Kidney (tissue), 13 donors: ENCODE measurements at regions not wholly inside any gene's neighbourhood (a gene's known extent, or its start where the extent isn't known, plus 50 kb on each side); places are given as distances from the start of the nearest gene placed in this dataset.
A peak's percentile ranks its signal among the peaks of the same experiment; 100 is the strongest.

Experiments used
- DNase-seq, 5 donors: peaks; one replicate each; pipeline ENCODE4 v3.0.0-alpha.2; 2013 to 2020
- FAIRE-seq: peaks from 2 replicates; lab custom pipeline; 2012; peaks lifted over from hg19 to GRCh38; lab: Jason Lieb, UNC
- H3K27ac ChIP-seq, 2 donors: one replicate each; pipeline ENCODE4 v1.7.0; 2013; ENCODE audit warnings: low read depth in 2 of 2, low read length in 2 of 2, inconsistent platforms in 1 of 2
- H3K27me3 ChIP-seq: one replicate; pipeline ENCODE4 v1.7.1; 2013; ENCODE audit warnings: low read length, inconsistent platforms; ENCODE audit not compliant: control insufficient read depth, insufficient read depth
- H3K36me3 ChIP-seq, 3 donors: one replicate each; pipeline versions ENCODE4 v1.7.0 to v1.7.1; 2013; ENCODE audit warnings: low read length in 3 of 3, control low read depth in 1 of 3, inconsistent platforms in 1 of 3; ENCODE audit not compliant: insufficient read depth in 3 of 3, control insufficient read depth in 2 of 3
- H3K4me1 ChIP-seq, 3 donors: one replicate each; pipeline versions ENCODE4 v1.7.0 to v1.7.1; 2013; ENCODE audit warnings: low read length in 3 of 3, inconsistent platforms in 1 of 3, low read depth in 1 of 3; ENCODE audit not compliant: control insufficient read depth in 2 of 3, insufficient read depth in 2 of 3
- H3K4me3 ChIP-seq, 3 donors: one replicate each; pipeline versions ENCODE4 v1.7.0 to v1.8.1; 2013; ENCODE audit warnings: low read length in 3 of 3, control low read depth in 1 of 3, inconsistent platforms in 1 of 3
- H3K9ac ChIP-seq, 3 donors: one replicate each; pipeline versions ENCODE4 v1.7.0 to v1.7.1; 2013; ENCODE audit warnings: low read length in 3 of 3, control low read depth in 1 of 3, inconsistent platforms in 1 of 3
- H3K9me3 ChIP-seq, 3 donors: one replicate each; pipeline versions ENCODE4 v1.7.0 to v1.7.1; 2013; ENCODE audit warnings: low read length in 3 of 3, control low read depth in 1 of 3, inconsistent platforms in 1 of 3; ENCODE audit not compliant: control insufficient read depth in 2 of 3, insufficient read depth in 1 of 3
- intact Hi-C: fragments of 100-400 bp; cut with DNase I; formaldehyde crosslinking; loops from one replicate; pipeline ENCODE4 v1.11.1; 2022
- TF ChIP-seq, protein P1 (sequence below): IDR thresholded peaks from 3 replicates; pipeline ENCODE4 v1.5.1; 2012; ENCODE audit warnings: mild to moderate bottlenecking, moderate library complexity, borderline replicate concordance; ENCODE audit not compliant: insufficient read depth; ENCODE audit errors: extremely low read depth
- donor health status: control.
- donor health status: control.
- donor health status: control.
- donor health status: control.
- donor health status: control.
- donor health status: DM: yes; HTN: yes; CAD: no.
- donor health status: Normal renal cell carcinoma (clear cell type).

DNA sequence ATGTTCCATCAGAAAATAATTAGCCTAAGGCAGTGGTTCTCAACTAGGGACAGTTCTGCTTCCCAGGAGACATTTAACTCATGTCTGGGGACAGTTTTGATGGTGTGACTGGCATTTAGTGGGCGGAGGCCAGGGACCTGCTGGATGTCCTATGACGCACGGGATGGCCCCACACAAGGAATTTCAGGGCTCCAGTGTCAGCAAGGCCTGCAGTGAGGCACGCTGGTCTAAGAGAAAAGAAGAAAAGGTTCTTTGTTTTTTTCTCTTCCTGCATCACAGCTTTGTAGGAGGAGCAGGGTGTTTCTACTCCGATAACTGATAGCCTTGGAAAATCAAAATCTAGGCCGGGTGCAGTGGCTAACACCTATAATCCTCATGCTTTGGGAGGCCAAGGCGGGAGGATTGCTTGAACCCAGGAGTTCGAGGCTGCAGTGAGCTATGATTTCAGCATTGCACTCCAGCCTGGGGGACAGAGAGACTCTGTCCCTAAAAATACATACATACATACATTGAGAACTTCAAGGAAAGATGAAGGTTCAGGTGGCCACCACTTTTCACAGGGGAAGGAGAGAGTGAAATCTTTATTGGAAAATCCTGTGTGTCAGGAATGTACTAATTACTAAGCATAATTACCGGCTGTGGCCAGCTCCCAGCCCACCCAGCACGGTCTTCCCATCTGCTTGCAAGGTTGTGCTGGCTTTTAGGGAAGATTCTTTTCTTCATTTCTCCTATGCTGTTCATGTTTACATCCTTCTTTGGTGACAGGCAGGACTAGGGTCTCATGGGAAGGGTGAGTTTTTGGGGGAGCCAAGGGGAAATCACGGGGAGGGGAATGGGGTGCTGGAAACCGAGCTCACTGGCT is 150.4 kb downstream of the ACTR3B start:
- DNase-seq, result peak in 3 of 5 donors; percentile 27 to 55 (median 40)
- intact Hi-C loops, result no loop called here
- FAIRE-seq, result no peak
- Histone ChIP-seq H3K27me3 (no peaks in the 10 kb centered on the region), H3K27ac (peak overlapping the region; percentile 8 to 52), H3K4me3 (no peak overlapping the region), H3K9me3 (peaks cover 0 to 3% (median 0%) of the 10 kb centered on the region in 3 donors), H3K36me3 (no peaks in the 10 kb centered on the region), H3K4me1 (peaks cover 0 to 12% (median 5%) of the 10 kb centered on the region in 3 donors), H3K9ac (no peak overlapping the region)
- TF ChIP-seq, protein P1, sequence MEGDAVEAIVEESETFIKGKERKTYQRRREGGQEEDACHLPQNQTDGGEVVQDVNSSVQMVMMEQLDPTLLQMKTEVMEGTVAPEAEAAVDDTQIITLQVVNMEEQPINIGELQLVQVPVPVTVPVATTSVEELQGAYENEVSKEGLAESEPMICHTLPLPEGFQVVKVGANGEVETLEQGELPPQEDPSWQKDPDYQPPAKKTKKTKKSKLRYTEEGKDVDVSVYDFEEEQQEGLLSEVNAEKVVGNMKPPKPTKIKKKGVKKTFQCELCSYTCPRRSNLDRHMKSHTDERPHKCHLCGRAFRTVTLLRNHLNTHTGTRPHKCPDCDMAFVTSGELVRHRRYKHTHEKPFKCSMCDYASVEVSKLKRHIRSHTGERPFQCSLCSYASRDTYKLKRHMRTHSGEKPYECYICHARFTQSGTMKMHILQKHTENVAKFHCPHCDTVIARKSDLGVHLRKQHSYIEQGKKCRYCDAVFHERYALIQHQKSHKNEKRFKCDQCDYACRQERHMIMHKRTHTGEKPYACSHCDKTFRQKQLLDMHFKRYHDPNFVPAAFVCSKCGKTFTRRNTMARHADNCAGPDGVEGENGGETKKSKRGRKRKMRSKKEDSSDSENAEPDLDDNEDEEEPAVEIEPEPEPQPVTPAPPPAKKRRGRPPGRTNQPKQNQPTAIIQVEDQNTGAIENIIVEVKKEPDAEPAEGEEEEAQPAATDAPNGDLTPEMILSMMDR, result no peak

DNA sequence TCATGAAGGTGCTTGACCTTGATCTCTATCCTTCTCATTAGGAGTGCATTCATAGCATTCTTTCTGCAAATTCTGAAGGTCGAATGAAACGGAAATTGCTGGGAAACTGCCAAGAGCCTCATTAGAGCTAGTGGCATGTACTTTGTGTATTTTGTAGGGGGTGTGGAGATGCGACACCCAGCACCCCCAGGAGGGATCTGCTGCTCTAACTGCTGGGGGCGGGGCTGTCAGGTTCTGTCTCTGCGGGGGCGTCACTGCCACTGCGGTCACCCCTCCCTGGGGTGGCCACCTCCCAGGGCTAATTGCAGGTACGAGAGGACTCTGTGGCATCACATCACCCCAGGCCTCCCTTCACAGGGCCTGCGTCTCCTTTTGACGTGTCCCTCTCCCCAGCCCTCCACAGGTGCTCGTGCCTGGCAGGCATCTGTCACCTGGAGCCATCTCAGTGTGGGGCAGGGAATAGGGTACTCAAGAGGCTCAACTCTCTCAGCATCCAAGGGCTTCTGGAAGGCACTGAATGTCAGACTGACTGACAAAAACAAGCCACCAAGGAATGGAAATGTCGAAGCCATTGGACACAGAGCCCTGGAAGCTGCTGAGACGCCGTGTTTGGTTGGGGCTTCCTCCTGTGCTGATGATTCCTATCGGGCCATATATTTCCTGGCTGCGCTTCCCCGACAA is 151.1 kb downstream of the ACTR3B start:
- peaks cover 0 to 3% (median 0%) of the 10 kb centered on the region in 3 donors for H3K9me3 ChIP-seq
- DNase-seq (peak in 4 of 5 donors; percentile 53 to 75 (median 62)), FAIRE-seq (no peak)
- H3K36me3 ChIP-seq, result no peaks in the 10 kb centered on the region
- H3K27me3 ChIP-seq, result no peaks in the 10 kb centered on the region
- TF ChIP-seq, protein P1, result no peak
- no peak overlapping the region for H3K4me3 ChIP-seq
- intact Hi-C loops, result no loop called here
- H3K4me1 ChIP-seq, result peaks cover 0 to 12% (median 5%) of the 10 kb centered on the region in 3 donors
- H3K9ac ChIP-seq, result no peak overlapping the region
- peak overlapping the region; percentile 8 to 52 for H3K27ac ChIP-seq

DNA sequence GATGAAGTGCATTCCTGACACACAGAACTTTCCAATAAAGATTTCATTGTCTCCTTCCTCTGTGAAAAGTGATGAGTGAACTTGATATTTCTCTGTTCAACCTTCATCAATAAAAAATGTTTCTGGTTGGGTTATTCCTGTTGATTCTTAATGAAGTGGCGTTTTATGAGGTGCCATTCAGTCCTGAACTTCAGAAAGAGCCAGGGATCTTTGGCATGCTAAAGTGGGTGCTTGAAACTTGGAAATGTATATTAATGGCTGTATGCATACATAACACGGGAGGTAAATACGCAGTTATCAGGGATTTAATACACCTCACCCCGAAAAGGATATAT is 151.6 kb downstream of the ACTR3B start:
- Histone ChIP-seq H3K4me3 (no peak overlapping the region), H3K27me3 (no peaks in the 10 kb centered on the region), H3K4me1 (peaks cover 0 to 12% (median 5%) of the 10 kb centered on the region in 3 donors), H3K9ac (no peak overlapping the region), H3K27ac (peak overlapping the region in 1 of 2 donors; percentile 52), H3K36me3 (no peaks in the 10 kb centered on the region), H3K9me3 (peaks cover 0 to 3% (median 0%) of the 10 kb centered on the region in 3 donors)
- DNase-seq, result no peak
- FAIRE-seq, result no peak
- intact Hi-C loops, result no loop called here
- TF ChIP-seq, protein P1, result no peak
